Ovary (tissue), 7 donors: ENCODE measurements at regions not wholly inside any gene's neighbourhood (a gene's known extent, or its start where the extent isn't known, plus 50 kb on each side); places are given as distances from the start of the nearest gene placed in this dataset.

Experiments used
- DNase-seq, 5 donors: peaks; one replicate each; pipeline ENCODE4 v3.0.0-alpha.2; 2019 to 2020
- H3K27ac ChIP-seq, 2 donors: fragments of 200-600 bp; one replicate each; pipeline versions ENCODE4 v1.5.1 to v1.8.0; 2019 to 2022
- H3K27me3 ChIP-seq: fragments of 200-600 bp; one replicate; pipeline ENCODE4 v1.8.0; 2022
- H3K36me3 ChIP-seq: fragments of 200-600 bp; sonication (generic); one replicate; pipeline ENCODE4 v1.5.1; 2019
- H3K4me1 ChIP-seq: one replicate; pipeline ENCODE4 v1.8.1; 2013; ENCODE audit warnings: mild to moderate bottlenecking, moderate library complexity; ENCODE audit not compliant: insufficient read depth
- H3K4me3 ChIP-seq: fragments of 200-600 bp; sonication (generic); one replicate; pipeline ENCODE4 v1.5.1; 2017
- H3K9me3 ChIP-seq, 2 donors: fragments of 200-600 bp in 1 of 2; sonication (generic) in 1 of 2; one replicate each; pipeline versions ENCODE4 v1.5.1 to v1.8.1; 2013 to 2019; ENCODE audit warnings: mild to moderate bottlenecking in 1 of 2, moderate library complexity in 1 of 2
- CTCF ChIP-seq, 3 donors: fragments of 450-650 bp in 2 of 3; fragments of 200-600 bp in 1 of 3; IDR thresholded peaks; one replicate each; pipeline versions ENCODE4 v1.5.1 to v1.8.0; 2016 to 2022; ENCODE audit warnings: antibody characterized with exemption in 3 of 3, mild to moderate bottlenecking in 1 of 3
- EP300 ChIP-seq: sonication (generic); formaldehyde crosslinking; IDR thresholded peaks from one replicate; pipeline ENCODE4 v1.6.1; 2017; ENCODE audit warnings: antibody characterized with exemption
- POLR2A ChIP-seq: fragments of 450-650 bp; IDR thresholded peaks from one replicate; pipeline ENCODE4 v1.6.1; 2017; ENCODE audit warnings: antibody characterized with exemption, mild to moderate bottlenecking, moderate library complexity
- WGBS, 3 donors: extraction: QIAGEN DNeasy Blood & Tissue Kit in 1 of 3; methylation state at CpG; one replicate each; pipeline versions ENCODE4 v1.1.5 to v1.1.7; 2013 to 2017; 5-methylcytosine and 5-hydroxymethylcytosine counted together
- intact Hi-C, 4 donors: fragments of 100-400 bp; cut with DNase I; formaldehyde crosslinking; loops; one replicate each; pipeline versions ENCODE4 v1.11.0 to v1.15.1; 2022 to 2023
- donor health status: DM: no; HTN: no; CAD: no; lungs with moderate emphysema.
- donor health status: DM: no; HTN: no; CAD: no.
- donor health status: Bipolar disorder and iron deficiency.
- donor health status: DM: no; HTN: no; CAD: no.
- donor health status: DM: yes; HTN: yes; CAD: no.

- Histone ChIP-seq H3K27ac (no peak overlapping the region), H3K36me3 (no peaks in the 10 kb centered on the region)
- 71 to 85% (median 80%) methylated on average over 2 of the region's 2 CpGs for WGBS, 3 donors
These were observed 387.8 kb upstream of the WWC1 start for GRCh38 chr5:167903659-167904058.

GRCh38 chr5:167905919-167906853 lies 385.3 kb upstream of the WWC1 start:
- Histone ChIP-seq H3K4me1 (no peaks in the 10 kb centered on the region), H3K4me3 (no peak overlapping the region), H3K36me3 (no peaks in the 10 kb centered on the region), H3K27ac (no peak overlapping the region), H3K9me3 (no peaks in the 10 kb centered on the region), H3K27me3 (no peaks in the 10 kb centered on the region)
- intact Hi-C loops: no loop called here
- TF ChIP-seq POLR2A (no peak), CTCF (IDR thresholded peaks at IDR 0.05) (no peak), EP300 (no peak)
- 62 to 74% (median 66%) methylated on average over 6 of the region's 6 CpGs for WGBS, 3 donors
- DNase-seq: no peak

More at GRCh38 chr5:167903659-167904058, 387.8 kb upstream of the WWC1 start:
- Histone ChIP-seq H3K9me3 (no peaks in the 10 kb centered on the region), H3K27me3 (no peaks in the 10 kb centered on the region), H3K4me1 (no peaks in the 10 kb centered on the region), H3K4me3 (no peak overlapping the region)
- DNase-seq: no peak
- TF ChIP-seq EP300 (no peak), CTCF (IDR thresholded peaks at IDR 0.05) (no peak), POLR2A (no peak)
- intact Hi-C loops: no loop called here

DNA sequence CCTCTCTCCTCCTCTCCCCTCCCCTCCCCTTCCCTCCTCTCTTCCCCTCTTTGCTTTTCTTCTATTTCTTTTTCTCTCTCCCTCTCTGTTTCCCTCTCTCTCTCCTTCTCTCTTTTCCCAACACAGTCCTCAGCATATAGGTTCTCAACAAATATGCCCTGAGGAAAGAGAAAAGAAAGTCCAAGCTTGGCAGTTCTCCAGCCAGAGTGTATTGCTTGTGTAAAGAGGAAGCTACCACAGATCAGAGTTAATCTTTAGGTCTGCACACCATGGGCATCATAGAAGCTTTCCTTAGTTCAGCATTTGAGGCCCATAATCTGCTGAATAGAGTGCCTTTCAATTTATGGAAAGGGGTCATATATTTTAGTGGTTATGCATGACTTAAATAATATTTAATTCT lies 382.8 kb upstream of the WWC1 start:
- Histone ChIP-seq H3K27ac (no peak overlapping the region), H3K4me3 (no peak overlapping the region), H3K4me1 (no peaks in the 10 kb centered on the region), H3K36me3 (no peaks in the 10 kb centered on the region), H3K27me3 (no peaks in the 10 kb centered on the region), H3K9me3 (no peaks in the 10 kb centered on the region)
- intact Hi-C loops: no loop called here
- TF ChIP-seq CTCF (IDR thresholded peaks at IDR 0.05): no peak
- no peak for TF ChIP-seq POLR2A
- TF ChIP-seq EP300: no peak
- DNase-seq: no peak

- Histone ChIP-seq H3K9me3 (no peaks in the 10 kb centered on the region), H3K4me3 (no peak overlapping the region), H3K27me3 (no peaks in the 10 kb centered on the region), H3K36me3 (no peaks in the 10 kb centered on the region), H3K4me1 (peaks cover under 1% of the 10 kb centered on the region), H3K27ac (no peak overlapping the region)
- intact Hi-C loops: no loop called here
- WGBS, 3 donors: 45 to 50% (median 48%) methylated on average over 6 of the region's 6 CpGs
- no peak for TF ChIP-seq POLR2A
- TF ChIP-seq EP300: no peak
- TF ChIP-seq CTCF (IDR thresholded peaks at IDR 0.05): no peak
- no peak for DNase-seq
These were observed 378.3 kb upstream of the WWC1 start for GRCh38 chr5:167912941-167913665.
